ENCODE measurements at regions not wholly inside any gene's neighbourhood (a gene's known extent, or its start where the extent isn't known, plus 50 kb on each side); places are given as distances from the start of the nearest gene placed in this dataset.

DNA sequence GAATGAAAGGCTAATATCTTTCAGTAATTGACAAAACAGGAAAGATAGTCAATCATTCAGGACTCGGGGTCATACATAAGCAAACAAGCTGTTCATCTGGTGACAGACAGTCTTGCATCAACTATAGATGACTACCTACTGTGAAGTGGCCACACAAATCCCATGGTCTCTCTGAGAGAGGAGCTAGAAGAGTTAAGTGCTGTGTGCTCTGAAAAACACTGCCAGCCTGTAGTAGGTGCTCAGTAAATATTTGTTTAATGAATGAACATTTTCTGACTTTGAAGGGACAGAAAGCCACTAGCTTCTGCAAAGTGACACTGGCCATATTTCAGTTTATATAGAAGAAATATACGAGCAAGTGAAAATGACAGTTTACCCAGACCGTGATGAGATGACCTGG, 184.0 kb upstream of the CHAC2 start:
- TF ChIP-seq, protein P1, sequence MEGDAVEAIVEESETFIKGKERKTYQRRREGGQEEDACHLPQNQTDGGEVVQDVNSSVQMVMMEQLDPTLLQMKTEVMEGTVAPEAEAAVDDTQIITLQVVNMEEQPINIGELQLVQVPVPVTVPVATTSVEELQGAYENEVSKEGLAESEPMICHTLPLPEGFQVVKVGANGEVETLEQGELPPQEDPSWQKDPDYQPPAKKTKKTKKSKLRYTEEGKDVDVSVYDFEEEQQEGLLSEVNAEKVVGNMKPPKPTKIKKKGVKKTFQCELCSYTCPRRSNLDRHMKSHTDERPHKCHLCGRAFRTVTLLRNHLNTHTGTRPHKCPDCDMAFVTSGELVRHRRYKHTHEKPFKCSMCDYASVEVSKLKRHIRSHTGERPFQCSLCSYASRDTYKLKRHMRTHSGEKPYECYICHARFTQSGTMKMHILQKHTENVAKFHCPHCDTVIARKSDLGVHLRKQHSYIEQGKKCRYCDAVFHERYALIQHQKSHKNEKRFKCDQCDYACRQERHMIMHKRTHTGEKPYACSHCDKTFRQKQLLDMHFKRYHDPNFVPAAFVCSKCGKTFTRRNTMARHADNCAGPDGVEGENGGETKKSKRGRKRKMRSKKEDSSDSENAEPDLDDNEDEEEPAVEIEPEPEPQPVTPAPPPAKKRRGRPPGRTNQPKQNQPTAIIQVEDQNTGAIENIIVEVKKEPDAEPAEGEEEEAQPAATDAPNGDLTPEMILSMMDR (conservative IDR thresholded peaks at IDR 0.05) = no peak
- TF ChIP-seq EZH2 (IDR thresholded peaks at IDR 0.05; ENCODE audit: low read depth) = no peak

Measured in PC-9 (cell line).